ENCODE measurements at regions not wholly inside any gene's neighbourhood (a gene's known extent, or its start where the extent isn't known, plus 50 kb on each side); places are given as distances from the start of the nearest gene placed in this dataset.

DNA sequence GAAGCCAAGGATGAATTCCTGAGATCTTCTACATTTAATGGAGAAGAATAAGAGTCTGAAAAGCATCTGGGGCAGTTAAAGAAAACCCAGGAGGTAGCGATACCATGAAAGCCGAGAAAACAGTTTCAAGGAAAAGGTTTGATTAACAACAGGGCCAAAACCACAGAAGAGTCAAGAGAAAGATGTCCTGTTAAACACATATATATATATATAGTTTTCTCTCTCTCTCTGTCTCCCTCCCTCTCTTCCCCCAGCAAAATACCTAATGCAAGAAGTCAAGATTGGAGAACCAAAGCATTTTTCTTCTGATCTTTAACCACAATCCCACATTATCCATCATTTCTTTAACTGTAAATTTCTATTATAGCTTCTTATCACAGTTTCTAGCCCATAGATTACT lies 261.4 kb downstream of the SNX13 start (continued):
- TF ChIP-seq, protein P1, sequence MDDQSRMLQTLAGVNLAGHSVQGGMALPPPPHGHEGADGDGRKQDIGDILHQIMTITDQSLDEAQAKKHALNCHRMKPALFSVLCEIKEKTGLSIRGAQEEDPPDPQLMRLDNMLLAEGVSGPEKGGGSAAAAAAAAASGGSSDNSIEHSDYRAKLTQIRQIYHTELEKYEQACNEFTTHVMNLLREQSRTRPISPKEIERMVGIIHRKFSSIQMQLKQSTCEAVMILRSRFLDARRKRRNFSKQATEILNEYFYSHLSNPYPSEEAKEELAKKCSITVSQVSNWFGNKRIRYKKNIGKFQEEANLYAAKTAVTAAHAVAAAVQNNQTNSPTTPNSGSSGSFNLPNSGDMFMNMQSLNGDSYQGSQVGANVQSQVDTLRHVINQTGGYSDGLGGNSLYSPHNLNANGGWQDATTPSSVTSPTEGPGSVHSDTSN (IDR thresholded peaks at IDR 0.05): no peak
- no peak for TF ChIP-seq FOXM1 (IDR thresholded peaks at IDR 0.05; ENCODE audit: low read depth)
- TF ChIP-seq, protein P2, sequence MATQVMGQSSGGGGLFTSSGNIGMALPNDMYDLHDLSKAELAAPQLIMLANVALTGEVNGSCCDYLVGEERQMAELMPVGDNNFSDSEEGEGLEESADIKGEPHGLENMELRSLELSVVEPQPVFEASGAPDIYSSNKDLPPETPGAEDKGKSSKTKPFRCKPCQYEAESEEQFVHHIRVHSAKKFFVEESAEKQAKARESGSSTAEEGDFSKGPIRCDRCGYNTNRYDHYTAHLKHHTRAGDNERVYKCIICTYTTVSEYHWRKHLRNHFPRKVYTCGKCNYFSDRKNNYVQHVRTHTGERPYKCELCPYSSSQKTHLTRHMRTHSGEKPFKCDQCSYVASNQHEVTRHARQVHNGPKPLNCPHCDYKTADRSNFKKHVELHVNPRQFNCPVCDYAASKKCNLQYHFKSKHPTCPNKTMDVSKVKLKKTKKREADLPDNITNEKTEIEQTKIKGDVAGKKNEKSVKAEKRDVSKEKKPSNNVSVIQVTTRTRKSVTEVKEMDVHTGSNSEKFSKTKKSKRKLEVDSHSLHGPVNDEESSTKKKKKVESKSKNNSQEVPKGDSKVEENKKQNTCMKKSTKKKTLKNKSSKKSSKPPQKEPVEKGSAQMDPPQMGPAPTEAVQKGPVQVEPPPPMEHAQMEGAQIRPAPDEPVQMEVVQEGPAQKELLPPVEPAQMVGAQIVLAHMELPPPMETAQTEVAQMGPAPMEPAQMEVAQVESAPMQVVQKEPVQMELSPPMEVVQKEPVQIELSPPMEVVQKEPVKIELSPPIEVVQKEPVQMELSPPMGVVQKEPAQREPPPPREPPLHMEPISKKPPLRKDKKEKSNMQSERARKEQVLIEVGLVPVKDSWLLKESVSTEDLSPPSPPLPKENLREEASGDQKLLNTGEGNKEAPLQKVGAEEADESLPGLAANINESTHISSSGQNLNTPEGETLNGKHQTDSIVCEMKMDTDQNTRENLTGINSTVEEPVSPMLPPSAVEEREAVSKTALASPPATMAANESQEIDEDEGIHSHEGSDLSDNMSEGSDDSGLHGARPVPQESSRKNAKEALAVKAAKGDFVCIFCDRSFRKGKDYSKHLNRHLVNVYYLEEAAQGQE (IDR thresholded peaks at IDR 0.05; ENCODE audit: low read depth, low read length): no peak
- no peak for TF ChIP-seq CHD2 (IDR thresholded peaks at IDR 0.05; ENCODE audit: low read length, partially characterized antibody)
- no peak for TF ChIP-seq RXRA (IDR thresholded peaks at IDR 0.05; ENCODE audit: borderline replicate concordance, low read depth)
- no peak for TF ChIP-seq YY1 (IDR thresholded peaks at IDR 0.05; ENCODE audit: low read depth)

DNA sequence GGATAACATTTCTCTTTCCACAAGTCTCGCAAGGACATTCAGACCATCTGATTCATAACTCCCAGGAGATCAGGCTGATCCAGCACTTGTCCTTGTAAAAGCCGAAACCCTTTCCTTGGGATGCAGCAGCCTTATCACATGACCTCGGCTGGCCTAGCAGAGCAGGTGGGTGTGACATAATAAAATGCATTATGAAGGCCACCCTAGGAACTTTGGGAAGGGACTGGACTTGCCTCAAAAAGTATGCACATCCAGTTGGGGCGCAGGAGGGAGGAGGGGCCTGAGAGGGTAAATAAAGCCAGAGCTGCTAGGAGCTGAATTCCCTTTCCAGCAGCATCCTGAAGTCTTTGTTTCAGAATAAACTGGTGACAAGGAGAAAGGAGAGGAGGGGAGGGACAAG lies 260.8 kb downstream of the SNX13 start:
- no peak for DNase-seq
- peak overlapping the region; percentile 60 for H3K4me2 ChIP-seq
- H4K20me1 ChIP-seq (ENCODE audit: insufficient read depth): no peaks in the 10 kb centered on the region
- no peaks in the 10 kb centered on the region for H3K9me2 ChIP-seq
- peak overlapping the region; percentile 1; the same call in 1 of the 2 replicates for H3K9ac ChIP-seq
- peak overlapping the region in 1 of 2 experiments; percentile 65; a peak in 3 of 4 replicates for H3K27ac ChIP-seq (ENCODE audit: low read depth in 2 of 2, low read length in 1 of 2)
- ChIA-PET CTCF (interaction anchor here (0.8 to 4.4 kb wide), 6 partner anchors 12 to 665 kb away, joined by 3 to 18 read pairs (median 4); no protein-coding TSS in a partner anchor), POLR2A (no interaction called here)
- H3F3A ChIP-seq (replicated peaks; ENCODE audit: insufficient read depth): peaks cover 14% of the 10 kb centered on the region
- H3K79me2 ChIP-seq (ENCODE audit: insufficient read depth): no peaks in the 10 kb centered on the region
- 0 out of 2 replicates have a peak overlapping the region, but pooled peaks have one; percentile 22 for H2AFZ ChIP-seq (ENCODE audit: low read depth)
- H3K36me3 ChIP-seq (replicated peaks in 1 of 2; ENCODE audit: control insufficient read depth in 1 of 2, insufficient read depth in 2 of 2, low read length in 1 of 2): no peaks in the 10 kb centered on the region
- TF ChIP-seq, protein P1 (IDR thresholded peaks at IDR 0.05): no peak
- no peak for TF ChIP-seq RCOR1 (IDR thresholded peaks at IDR 0.05; ENCODE audit: low read length)
- no peak for TF ChIP-seq RAD21 (IDR thresholded peaks at IDR 0.05; ENCODE audit: low read length)
- TF ChIP-seq TEAD4 (IDR thresholded peaks at IDR 0.05; ENCODE audit: borderline replicate concordance, insufficient read depth): no peak
- TF ChIP-seq, protein P3, sequence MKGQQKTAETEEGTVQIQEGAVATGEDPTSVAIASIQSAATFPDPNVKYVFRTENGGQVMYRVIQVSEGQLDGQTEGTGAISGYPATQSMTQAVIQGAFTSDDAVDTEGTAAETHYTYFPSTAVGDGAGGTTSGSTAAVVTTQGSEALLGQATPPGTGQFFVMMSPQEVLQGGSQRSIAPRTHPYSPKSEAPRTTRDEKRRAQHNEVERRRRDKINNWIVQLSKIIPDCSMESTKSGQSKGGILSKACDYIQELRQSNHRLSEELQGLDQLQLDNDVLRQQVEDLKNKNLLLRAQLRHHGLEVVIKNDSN (IDR thresholded peaks at IDR 0.05; ENCODE audit: borderline replicate concordance, low read depth): peak; percentile 28; the same call in 1 of the 2 replicates
- no peak for TF ChIP-seq FOXJ3 (CRISPR knock-in tag; IDR thresholded peaks at IDR 0.05)
- TF ChIP-seq, protein P4, sequence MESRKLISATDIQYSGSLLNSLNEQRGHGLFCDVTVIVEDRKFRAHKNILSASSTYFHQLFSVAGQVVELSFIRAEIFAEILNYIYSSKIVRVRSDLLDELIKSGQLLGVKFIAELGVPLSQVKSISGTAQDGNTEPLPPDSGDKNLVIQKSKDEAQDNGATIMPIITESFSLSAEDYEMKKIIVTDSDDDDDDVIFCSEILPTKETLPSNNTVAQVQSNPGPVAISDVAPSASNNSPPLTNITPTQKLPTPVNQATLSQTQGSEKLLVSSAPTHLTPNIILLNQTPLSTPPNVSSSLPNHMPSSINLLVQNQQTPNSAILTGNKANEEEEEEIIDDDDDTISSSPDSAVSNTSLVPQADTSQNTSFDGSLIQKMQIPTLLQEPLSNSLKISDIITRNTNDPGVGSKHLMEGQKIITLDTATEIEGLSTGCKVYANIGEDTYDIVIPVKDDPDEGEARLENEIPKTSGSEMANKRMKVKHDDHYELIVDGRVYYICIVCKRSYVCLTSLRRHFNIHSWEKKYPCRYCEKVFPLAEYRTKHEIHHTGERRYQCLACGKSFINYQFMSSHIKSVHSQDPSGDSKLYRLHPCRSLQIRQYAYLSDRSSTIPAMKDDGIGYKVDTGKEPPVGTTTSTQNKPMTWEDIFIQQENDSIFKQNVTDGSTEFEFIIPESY (IDR thresholded peaks at IDR 0.05; ENCODE audit: borderline replicate concordance, low read depth): no peak
- H3K27me3 ChIP-seq (ENCODE audit: insufficient read depth): no peaks in the 10 kb centered on the region
- WGBS (ENCODE audit: low lambda C conversion rate): 43% methylated on average over 4 of the region's 4 CpGs
- no peak overlapping the region for H3K4me3 ChIP-seq (ENCODE audit: low read depth in 2 of 2, low read length in 1 of 2)
- H3K9me3 ChIP-seq: no peaks in the 10 kb centered on the region
- peaks cover 0 to 22% of the 10 kb centered on the region in 2 experiments; a peak in 3 of 4 replicates for H3K4me1 ChIP-seq (ENCODE audit: control insufficient read depth in 1 of 2, insufficient read depth in 2 of 2, low read depth in 1 of 2, low read length in 1 of 2)

Data from SK-N-SH (cell line).